ENCODE measurements at regions not wholly inside any gene's neighbourhood (a gene's known extent, or its start where the extent isn't known, plus 50 kb on each side); places are given as distances from the start of the nearest gene placed in this dataset.

- H3K9ac ChIP-seq (ENCODE audit: low read length), result no peak overlapping the region
- TF ChIP-seq CTCF (IDR thresholded peaks at IDR 0.05; ENCODE audit: insufficient read depth, low read length, poor library complexity, severe bottlenecking) (no peak), EZH2phosphoT487 (conservative IDR thresholded peaks at IDR 0.05; ENCODE audit: low read length) (no peak)
- H3F3A ChIP-seq (ENCODE audit: insufficient read depth), result no peaks in the 10 kb centered on the region
- H3K27ac ChIP-seq (ENCODE audit: low read depth, low read length), result no peak overlapping the region
- no peaks in the 10 kb centered on the region for H3K9me2 ChIP-seq (replicated peaks; ENCODE audit: insufficient read depth, low read length)
- H3K4me2 ChIP-seq (ENCODE audit: low read depth, low read length, poor library complexity, severe bottlenecking), result no peak overlapping the region
- H3K27me3 ChIP-seq (ENCODE audit: low read length), result no peaks in the 10 kb centered on the region
- H3K79me2 ChIP-seq (ENCODE audit: insufficient read depth, low read length), result no peaks in the 10 kb centered on the region
- H4K20me1 ChIP-seq (ENCODE audit: low read depth, low read length), result no peaks in the 10 kb centered on the region
- H2AFZ ChIP-seq (ENCODE audit: low read depth, low read length, severe bottlenecking), result no peak overlapping the region
- H3K4me3 ChIP-seq (ENCODE audit: insufficient read depth, low read length, poor library complexity, severe bottlenecking), result no peak overlapping the region
- H3K9me3 ChIP-seq (ENCODE audit: insufficient read depth, low read length), result no peaks in the 10 kb centered on the region
- no peaks in the 10 kb centered on the region for H3K36me3 ChIP-seq (ENCODE audit: low read length)
Observed at GRCh38 chr1:4129693-4130092, 229.6 kb upstream of the C1orf174 start.

- H3K9me3 ChIP-seq (ENCODE audit: insufficient read depth, low read length), result no peaks in the 10 kb centered on the region
- H3K79me2 ChIP-seq (ENCODE audit: insufficient read depth, low read length), result no peaks in the 10 kb centered on the region
- no peak overlapping the region for H2AFZ ChIP-seq (ENCODE audit: low read depth, low read length, severe bottlenecking)
- H3K36me3 ChIP-seq (ENCODE audit: low read length), result no peaks in the 10 kb centered on the region
- no peak overlapping the region for H3K27ac ChIP-seq (ENCODE audit: low read depth, low read length)
- H3K4me2 ChIP-seq (ENCODE audit: low read depth, low read length, poor library complexity, severe bottlenecking), result no peak overlapping the region
- H4K20me1 ChIP-seq (ENCODE audit: low read depth, low read length), result no peaks in the 10 kb centered on the region
- no peaks in the 10 kb centered on the region for H3K27me3 ChIP-seq (ENCODE audit: low read length)
- H3K9me2 ChIP-seq (replicated peaks; ENCODE audit: insufficient read depth, low read length), result no peaks in the 10 kb centered on the region
- TF ChIP-seq CTCF (IDR thresholded peaks at IDR 0.05; ENCODE audit: insufficient read depth, low read length, poor library complexity, severe bottlenecking) (no peak), EZH2phosphoT487 (conservative IDR thresholded peaks at IDR 0.05; ENCODE audit: low read length) (no peak)
- H3F3A ChIP-seq (ENCODE audit: insufficient read depth), result no peaks in the 10 kb centered on the region
- H3K4me3 ChIP-seq (ENCODE audit: insufficient read depth, low read length, poor library complexity, severe bottlenecking), result no peak overlapping the region
- H3K9ac ChIP-seq (ENCODE audit: low read length), result no peak overlapping the region
Observed at GRCh38 chr1:4130096-4130495, 230.0 kb upstream of the C1orf174 start.

GRCh38 chr1:4131734-4132133 is 231.7 kb upstream of the C1orf174 start:
- H3K4me2 ChIP-seq (ENCODE audit: low read depth, low read length, poor library complexity, severe bottlenecking), result no peak overlapping the region
- no peaks in the 10 kb centered on the region for H3F3A ChIP-seq (ENCODE audit: insufficient read depth)
- H2AFZ ChIP-seq (ENCODE audit: low read depth, low read length, severe bottlenecking), result no peak overlapping the region
- no peaks in the 10 kb centered on the region for H3K79me2 ChIP-seq (ENCODE audit: insufficient read depth, low read length)
- H3K27me3 ChIP-seq (ENCODE audit: low read length), result no peaks in the 10 kb centered on the region
- H3K9ac ChIP-seq (ENCODE audit: low read length), result no peak overlapping the region
- no peaks in the 10 kb centered on the region for H3K9me3 ChIP-seq (ENCODE audit: insufficient read depth, low read length)
- no peak overlapping the region for H3K27ac ChIP-seq (ENCODE audit: low read depth, low read length)
- no peaks in the 10 kb centered on the region for H4K20me1 ChIP-seq (ENCODE audit: low read depth, low read length)
- H3K4me3 ChIP-seq (ENCODE audit: insufficient read depth, low read length, poor library complexity, severe bottlenecking), result no peak overlapping the region
- no peaks in the 10 kb centered on the region for H3K36me3 ChIP-seq (ENCODE audit: low read length)
- H3K9me2 ChIP-seq (replicated peaks; ENCODE audit: insufficient read depth, low read length), result no peaks in the 10 kb centered on the region
- TF ChIP-seq CTCF (IDR thresholded peaks at IDR 0.05; ENCODE audit: insufficient read depth, low read length, poor library complexity, severe bottlenecking) (no peak), EZH2phosphoT487 (conservative IDR thresholded peaks at IDR 0.05; ENCODE audit: low read length) (no peak)
